NCI-H524 (cell line): ENCODE measurements at regions not wholly inside any gene's neighbourhood (a gene's known extent, or its start where the extent isn't known, plus 50 kb on each side); places are given as distances from the start of the nearest gene placed in this dataset.
A peak's percentile ranks its signal among the peaks of the same experiment; 100 is the strongest.

Source experiments
- DNase-seq, 2 experiments: peaks; one replicate each; lab custom pipeline; 2025; lab: John Stamatoyannopoulos, UW

- DNase-seq, result no peak
Measured at GRCh38 chr18:31247574-31248199, 70.3 kb upstream of the DSG1 start.

DNA sequence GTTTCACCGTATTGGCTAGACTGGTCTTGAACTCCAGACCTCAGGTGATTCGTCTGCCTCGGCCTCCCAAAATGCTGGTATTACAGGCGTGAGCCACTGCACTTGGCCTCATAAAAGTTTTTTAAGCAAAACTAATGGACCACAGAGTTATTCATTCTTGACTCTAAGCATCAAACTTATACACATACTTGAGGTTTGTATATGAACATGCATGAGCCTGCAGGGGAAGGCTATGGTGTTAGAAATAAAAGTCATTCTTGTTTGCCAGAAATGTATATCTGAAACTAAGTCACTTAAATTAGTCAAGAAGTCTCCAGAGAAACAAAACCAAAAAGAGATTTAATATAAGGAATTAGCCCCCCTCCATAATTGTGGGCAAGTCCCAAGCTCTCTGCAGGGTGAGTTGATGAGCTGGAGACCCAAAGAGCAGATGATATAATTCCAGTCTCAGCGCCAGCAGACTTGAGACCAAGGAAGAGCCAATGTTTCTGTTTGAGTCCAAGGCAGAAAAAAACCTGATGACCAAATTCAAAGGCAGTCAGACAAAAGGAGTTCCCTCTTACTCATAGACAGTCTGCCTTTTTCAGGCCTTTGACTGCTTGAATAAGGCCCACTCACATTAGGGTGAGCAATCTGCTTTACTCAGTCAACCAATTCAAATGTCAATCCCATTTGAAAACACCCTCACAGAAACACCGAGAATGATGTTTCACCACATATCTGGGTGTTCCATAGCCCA is 69.0 kb upstream of the DSG1 start:
- DNase-seq, result no peak

- DNase-seq, result no peak
Measured at GRCh38 chr18:31250902-31251301, 67.1 kb upstream of the DSG1 start.

DNA sequence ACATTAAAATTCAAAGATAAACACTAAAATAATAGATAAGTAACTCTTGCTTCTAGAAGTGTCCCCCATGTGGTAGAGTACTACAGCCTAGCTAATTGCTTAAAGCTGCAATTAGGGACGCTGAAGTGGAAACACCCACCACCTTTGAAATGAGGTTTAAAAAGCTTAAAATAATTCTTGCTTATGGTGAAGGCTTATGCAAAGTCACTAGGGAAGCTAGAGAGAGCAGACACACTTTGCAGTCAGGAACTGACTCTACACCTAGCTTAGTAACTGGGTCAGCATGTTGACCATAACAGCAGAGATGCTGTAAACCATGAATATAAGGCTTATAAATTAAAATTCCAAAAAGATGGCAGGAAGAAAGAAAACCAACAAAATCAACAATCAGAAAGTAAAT is 65.4 kb upstream of the DSG1 start:
- peak in 1 of 2 experiments; percentile 6 for DNase-seq

- DNase-seq, result no peak
Measured at GRCh38 chr18:31255953-31256352, 62.0 kb upstream of the DSG1 start.

- no peak for DNase-seq
Measured at GRCh38 chr18:31258789-31259188, 59.2 kb upstream of the DSG1 start.

DNA sequence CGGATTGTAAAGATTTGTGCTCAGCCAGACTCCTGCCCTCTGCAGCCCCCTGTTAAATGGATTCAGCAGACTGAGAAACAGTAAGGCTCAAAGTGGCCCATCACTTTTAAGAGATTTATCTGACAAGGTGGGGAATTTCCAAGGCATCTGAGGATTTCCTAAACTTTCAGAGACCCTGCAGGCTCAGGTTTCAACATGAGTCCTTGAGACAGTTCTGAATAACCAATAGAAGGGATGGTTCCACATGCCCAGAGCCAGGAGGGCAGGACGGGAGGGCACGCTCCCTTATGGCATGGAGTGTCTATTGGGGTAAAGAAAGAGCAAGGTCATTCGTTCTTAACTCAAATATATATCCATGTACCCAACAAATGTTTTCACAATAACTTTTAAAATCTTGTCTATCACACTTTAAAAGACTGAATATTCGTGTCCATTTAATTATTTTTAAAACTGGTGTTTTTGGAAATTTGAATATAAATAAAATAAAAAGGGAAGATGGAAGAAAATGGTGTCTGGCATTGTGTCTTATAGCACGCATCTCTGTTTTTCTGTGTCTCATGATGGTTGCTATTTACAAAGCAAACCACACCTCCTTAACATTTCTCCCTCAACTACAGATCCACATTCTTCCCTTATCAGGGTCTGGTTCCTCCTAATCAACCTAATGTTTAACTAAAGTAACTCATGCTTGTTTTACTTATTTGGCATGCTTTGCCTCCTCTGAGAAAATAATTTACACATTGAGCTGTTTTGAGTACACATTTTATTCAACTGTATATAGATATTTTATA is 56.0 kb upstream of the DSG1 start:
- DNase-seq, result no peak

GRCh38 chr18:31267823-31268481 is 50.0 kb upstream of the DSG1 start:
- no peak for DNase-seq
